ENCODE measurements at regions not wholly inside any gene's neighbourhood (a gene's known extent, or its start where the extent isn't known, plus 50 kb on each side); places are given as distances from the start of the nearest gene placed in this dataset.

DNA sequence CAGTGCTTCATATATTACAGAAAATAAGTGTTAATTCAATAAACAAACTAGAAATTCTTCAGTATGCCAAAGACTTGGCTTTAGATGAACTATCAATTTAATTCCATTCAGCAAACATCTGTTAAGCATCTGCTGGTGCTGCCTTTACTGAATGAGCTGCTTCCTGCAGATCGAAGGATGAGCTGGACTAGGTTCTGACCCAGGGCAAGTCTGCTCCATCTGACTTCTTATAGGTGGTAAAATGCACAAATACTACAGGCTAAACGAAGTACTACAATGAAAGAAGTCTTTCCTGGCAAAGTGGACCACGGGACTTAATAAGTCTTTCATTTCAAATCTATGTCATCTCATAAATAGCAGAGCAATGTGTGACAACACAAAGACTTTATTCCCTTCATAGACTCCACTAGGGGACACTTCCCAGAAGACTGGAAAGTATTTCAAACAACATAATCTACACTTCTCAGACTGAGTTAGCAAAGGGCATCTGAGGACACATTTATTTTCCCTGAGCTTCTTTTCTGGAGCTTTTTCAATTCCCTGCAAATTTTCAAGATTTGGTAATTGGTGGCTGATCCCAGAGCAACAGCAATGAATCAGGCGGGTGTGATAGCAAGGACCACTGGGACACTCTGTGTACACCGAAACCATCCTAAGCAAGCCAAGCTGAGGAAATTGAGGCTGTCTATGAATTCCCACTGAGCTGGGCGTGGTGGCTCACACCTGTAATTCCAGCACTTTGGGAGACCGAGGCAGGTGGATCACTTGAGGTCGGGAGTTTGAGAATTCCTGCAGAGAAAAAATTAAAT lies 108.9 kb upstream of the FRMD4A start:
- no peaks in the 10 kb centered on the region for H3K36me3 ChIP-seq
- TF ChIP-seq POLR2AphosphoS5 (IDR thresholded peaks at IDR 0.05) (no peak), POLR2A (IDR thresholded peaks at IDR 0.05) (no peak)
- TF ChIP-seq, protein P1, sequence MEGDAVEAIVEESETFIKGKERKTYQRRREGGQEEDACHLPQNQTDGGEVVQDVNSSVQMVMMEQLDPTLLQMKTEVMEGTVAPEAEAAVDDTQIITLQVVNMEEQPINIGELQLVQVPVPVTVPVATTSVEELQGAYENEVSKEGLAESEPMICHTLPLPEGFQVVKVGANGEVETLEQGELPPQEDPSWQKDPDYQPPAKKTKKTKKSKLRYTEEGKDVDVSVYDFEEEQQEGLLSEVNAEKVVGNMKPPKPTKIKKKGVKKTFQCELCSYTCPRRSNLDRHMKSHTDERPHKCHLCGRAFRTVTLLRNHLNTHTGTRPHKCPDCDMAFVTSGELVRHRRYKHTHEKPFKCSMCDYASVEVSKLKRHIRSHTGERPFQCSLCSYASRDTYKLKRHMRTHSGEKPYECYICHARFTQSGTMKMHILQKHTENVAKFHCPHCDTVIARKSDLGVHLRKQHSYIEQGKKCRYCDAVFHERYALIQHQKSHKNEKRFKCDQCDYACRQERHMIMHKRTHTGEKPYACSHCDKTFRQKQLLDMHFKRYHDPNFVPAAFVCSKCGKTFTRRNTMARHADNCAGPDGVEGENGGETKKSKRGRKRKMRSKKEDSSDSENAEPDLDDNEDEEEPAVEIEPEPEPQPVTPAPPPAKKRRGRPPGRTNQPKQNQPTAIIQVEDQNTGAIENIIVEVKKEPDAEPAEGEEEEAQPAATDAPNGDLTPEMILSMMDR (IDR thresholded peaks at IDR 0.05), result no peak
- H3K27me3 ChIP-seq, result no peaks in the 10 kb centered on the region
- no peak overlapping the region for H3K27ac ChIP-seq
- H3K4me1 ChIP-seq, result no peaks in the 10 kb centered on the region
- no peak for DNase-seq (ENCODE audit: low spot score in 2 of 2)
- intact Hi-C loops (cut with DNase I; ENCODE audit: low total_unique reads), result no loop called here
- no peak overlapping the region for H3K4me3 ChIP-seq
- H3K9me3 ChIP-seq, result no peaks in the 10 kb centered on the region

DNA sequence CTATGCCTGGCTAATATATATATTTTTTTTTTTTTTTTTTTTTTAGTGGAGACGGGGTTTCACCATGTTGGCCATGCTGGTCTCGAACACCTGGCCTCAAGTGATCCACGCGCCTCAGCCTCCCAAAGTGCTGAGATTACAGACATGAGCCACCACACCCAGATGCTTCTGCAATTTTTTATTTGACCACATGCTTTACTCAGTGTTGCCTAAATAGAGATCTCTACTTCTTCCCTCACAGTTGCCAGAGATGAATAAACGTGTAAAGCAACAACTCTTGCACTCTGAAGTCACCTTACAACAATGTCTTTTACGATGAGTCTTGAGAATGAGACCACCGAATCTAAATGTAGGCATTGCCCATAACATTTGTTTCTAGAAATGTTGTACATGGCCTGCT lies 107.9 kb upstream of the FRMD4A start:
- no peak for DNase-seq (ENCODE audit: low spot score in 2 of 2)
- Histone ChIP-seq H3K9me3 (no peaks in the 10 kb centered on the region), H3K27me3 (no peaks in the 10 kb centered on the region), H3K36me3 (no peaks in the 10 kb centered on the region), H3K27ac (no peak overlapping the region), H3K4me1 (no peaks in the 10 kb centered on the region), H3K4me3 (no peak overlapping the region)
- TF ChIP-seq POLR2AphosphoS5 (IDR thresholded peaks at IDR 0.05) (no peak), POLR2A (IDR thresholded peaks at IDR 0.05) (no peak)
- TF ChIP-seq, protein P1 (IDR thresholded peaks at IDR 0.05), result no peak
- intact Hi-C loops (cut with DNase I; ENCODE audit: low total_unique reads), result no loop called here

DNA sequence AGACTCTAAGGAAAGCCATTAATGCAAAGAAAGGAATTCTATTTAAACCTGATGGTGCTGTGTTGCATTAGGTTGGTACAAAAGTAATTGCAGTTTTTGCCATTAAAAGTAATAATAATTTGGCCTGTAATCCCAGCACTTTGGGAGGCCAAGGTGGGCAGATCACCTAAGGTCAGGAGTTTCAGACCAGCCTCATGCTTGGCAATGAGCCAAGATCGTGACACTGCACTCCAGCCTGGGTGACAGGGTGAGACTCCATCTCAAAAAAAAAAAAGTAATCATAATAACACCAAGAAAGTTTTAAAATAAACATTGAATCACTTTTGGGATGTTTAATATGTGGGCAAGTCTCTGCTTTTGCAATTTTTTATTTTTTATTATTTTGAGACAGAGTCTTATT lies 107.3 kb upstream of the FRMD4A start:
- Histone ChIP-seq H3K36me3 (no peaks in the 10 kb centered on the region), H3K27ac (no peak overlapping the region), H3K4me1 (no peaks in the 10 kb centered on the region), H3K4me3 (no peak overlapping the region), H3K9me3 (no peaks in the 10 kb centered on the region), H3K27me3 (no peaks in the 10 kb centered on the region)
- no peak for DNase-seq (ENCODE audit: low spot score in 2 of 2)
- intact Hi-C loops (cut with DNase I; ENCODE audit: low total_unique reads), result no loop called here
- TF ChIP-seq POLR2AphosphoS5 (IDR thresholded peaks at IDR 0.05) (no peak), POLR2A (IDR thresholded peaks at IDR 0.05) (no peak)

DNA sequence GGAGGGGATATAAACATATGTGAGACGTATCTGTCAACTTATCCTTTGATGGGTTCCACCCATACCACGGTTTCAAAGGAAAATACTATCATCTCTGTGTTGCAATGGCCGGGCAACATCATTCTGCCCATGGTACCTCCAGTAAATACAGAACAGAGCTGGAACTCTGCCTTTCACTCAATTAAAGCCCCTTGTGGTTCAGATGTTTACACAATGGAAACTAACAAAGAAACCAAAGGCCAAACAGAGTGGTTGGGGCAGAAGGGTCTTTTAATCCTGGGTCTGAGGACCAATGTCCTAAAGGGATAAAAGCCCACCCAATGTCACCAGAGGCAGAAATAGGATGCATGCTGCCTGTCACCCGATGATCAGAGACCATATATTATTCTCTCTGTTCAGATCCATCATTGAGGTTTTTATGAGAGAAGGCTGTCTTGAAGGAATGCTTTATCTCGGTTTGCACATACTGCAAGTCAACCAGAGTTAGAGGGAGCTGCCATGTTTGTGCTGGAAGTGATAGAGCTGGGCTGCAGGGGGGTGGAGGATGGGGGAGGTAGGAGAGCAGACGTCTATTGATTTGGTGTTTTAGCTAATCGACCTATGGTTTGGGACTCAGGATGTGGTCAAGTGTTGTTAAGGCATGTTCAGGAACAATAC lies 105.4 kb upstream of the FRMD4A start:
- Histone ChIP-seq H3K36me3 (no peaks in the 10 kb centered on the region), H3K27me3 (no peaks in the 10 kb centered on the region), H3K4me3 (no peak overlapping the region), H3K27ac (no peak overlapping the region), H3K9me3 (no peaks in the 10 kb centered on the region), H3K4me1 (no peaks in the 10 kb centered on the region)
- intact Hi-C loops (cut with DNase I; ENCODE audit: low total_unique reads), result no loop called here
- TF ChIP-seq POLR2AphosphoS5 (IDR thresholded peaks at IDR 0.05) (no peak), POLR2A (IDR thresholded peaks at IDR 0.05) (no peak)
- TF ChIP-seq, protein P1 (IDR thresholded peaks at IDR 0.05), result no peak
- no peak for DNase-seq (ENCODE audit: low spot score in 2 of 2)

DNA sequence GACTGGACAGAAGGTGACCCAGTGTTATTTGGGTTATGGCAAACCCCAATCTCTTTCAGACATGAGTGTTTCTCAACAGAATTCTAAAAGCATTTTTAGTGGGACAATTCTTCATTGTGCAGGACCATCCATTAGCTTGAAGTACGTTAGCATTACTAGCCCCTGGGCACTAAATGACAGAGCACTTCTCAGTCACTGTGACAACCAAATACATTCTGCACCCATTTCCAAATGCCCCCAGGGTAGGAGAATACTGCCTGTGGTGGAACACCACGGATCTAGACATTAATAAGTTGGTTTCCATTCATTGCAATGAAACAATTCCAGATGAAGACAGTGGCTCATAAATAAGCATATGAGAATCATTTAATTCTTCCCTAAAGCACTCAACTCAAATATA lies 102.4 kb upstream of the FRMD4A start:
- no peaks in the 10 kb centered on the region for H3K9me3 ChIP-seq
- H3K36me3 ChIP-seq, result no peaks in the 10 kb centered on the region
- no peak overlapping the region for H3K4me3 ChIP-seq
- no peak for TF ChIP-seq POLR2A (IDR thresholded peaks at IDR 0.05)
- TF ChIP-seq, protein P1 (IDR thresholded peaks at IDR 0.05), result no peak
- TF ChIP-seq POLR2AphosphoS5 (IDR thresholded peaks at IDR 0.05), result no peak
- DNase-seq (ENCODE audit: low spot score in 2 of 2), result no peak
- no peaks in the 10 kb centered on the region for H3K4me1 ChIP-seq
- intact Hi-C loops (cut with DNase I; ENCODE audit: low total_unique reads), result no loop called here
- no peaks in the 10 kb centered on the region for H3K27me3 ChIP-seq
- H3K27ac ChIP-seq, result no peak overlapping the region

Measured in breast epithelium (tissue), 4 donors.